Astrocyte (in vitro differentiated cells and primary cell): ENCODE measurements at regions not wholly inside any gene's neighbourhood (a gene's known extent, or its start where the extent isn't known, plus 50 kb on each side); places are given as distances from the start of the nearest gene placed in this dataset.

Experiments used
- DNase-seq: peaks from one replicate; pipeline ENCODE4 v3.0.0-alpha.2; 2010; ENCODE audit warnings: low read depth
- FAIRE-seq: peaks from 2 replicates; lab custom pipeline; 2011; peaks lifted over from hg19 to GRCh38; lab: Jason Lieb, UNC
- H2AFZ ChIP-seq: 2 replicates; pipeline ENCODE4 v1.6.0; 2012; ENCODE audit warnings: low read depth, low read length, inconsistent platforms
- H3K27ac ChIP-seq: 2 replicates; pipeline ENCODE4 v1.5.1; 2011; ENCODE audit warnings: low read depth, low read length, inconsistent platforms
- H3K27me3 ChIP-seq: 2 replicates; pipeline ENCODE4 v1.6.0; 2011; ENCODE audit warnings: low read length, inconsistent platforms; ENCODE audit not compliant: insufficient read depth
- H3K36me3 ChIP-seq: 2 replicates; pipeline ENCODE4 v1.5.1; 2011; ENCODE audit warnings: low read length, inconsistent platforms; ENCODE audit not compliant: insufficient read depth
- H3K4me1 ChIP-seq: 2 replicates; pipeline ENCODE4 v1.5.1; 2011; ENCODE audit warnings: low read length, inconsistent platforms; ENCODE audit not compliant: insufficient read depth
- H3K4me2 ChIP-seq: 2 replicates; pipeline ENCODE4 v1.6.0; 2012; ENCODE audit warnings: low read length, inconsistent platforms
- H3K4me3 ChIP-seq: 2 replicates; pipeline ENCODE4 v1.5.1; 2011; ENCODE audit warnings: low read depth, mild to moderate bottlenecking, low read length, inconsistent platforms; ENCODE audit not compliant: insufficient read depth
- H3K79me2 ChIP-seq: 2 replicates; pipeline ENCODE4 v1.6.0; 2012; ENCODE audit warnings: mild to moderate bottlenecking, low read length, inconsistent platforms; ENCODE audit not compliant: insufficient read depth
- H3K9ac ChIP-seq: 2 replicates; pipeline ENCODE4 v1.6.0; 2012; ENCODE audit warnings: mild to moderate bottlenecking, low read length, inconsistent platforms
- H3K9me3 ChIP-seq: 2 replicates; pipeline ENCODE4 v1.5.1; 2012; ENCODE audit warnings: low read depth, mild to moderate bottlenecking, low read length, inconsistent platforms; ENCODE audit not compliant: insufficient read depth
- H4K20me1 ChIP-seq: 2 replicates; pipeline ENCODE4 v1.6.0; 2012; ENCODE audit warnings: low read length, inconsistent platforms; ENCODE audit not compliant: insufficient read depth
- H3K27ac Mint-ChIP-seq: one replicate; pipeline ENCODE4 v1.8.0; 2021; ENCODE audit warnings: mild to moderate bottlenecking, mixed read lengths; ENCODE audit not compliant: unreplicated experiment
- H3K27me3 Mint-ChIP-seq: one replicate; pipeline ENCODE4 v1.8.0; 2021; ENCODE audit warnings: low read depth, mixed read lengths; ENCODE audit not compliant: unreplicated experiment
- H3K36me3 Mint-ChIP-seq: one replicate; pipeline ENCODE4 v1.8.0; 2021; ENCODE audit warnings: low read depth, mixed read lengths; ENCODE audit not compliant: unreplicated experiment
- H3K4me1 Mint-ChIP-seq: one replicate; pipeline ENCODE4 v1.8.0; 2021; ENCODE audit warnings: low read depth, mixed read lengths; ENCODE audit not compliant: unreplicated experiment
- H3K4me3 Mint-ChIP-seq: one replicate; pipeline ENCODE4 v1.8.0; 2021; ENCODE audit warnings: mild to moderate bottlenecking, moderate library complexity, mixed read lengths; ENCODE audit not compliant: unreplicated experiment
- H3K9me3 Mint-ChIP-seq: one replicate; pipeline ENCODE4 v1.8.0; 2021; ENCODE audit warnings: mild to moderate bottlenecking, mixed read lengths; ENCODE audit not compliant: unreplicated experiment
- EZH2 ChIP-seq: IDR thresholded peaks from 2 replicates; pipeline ENCODE4 v1.6.1; 2012; ENCODE audit warnings: mild to moderate bottlenecking, low read length, inconsistent platforms; ENCODE audit not compliant: insufficient read depth
- TF ChIP-seq, protein P1 (sequence below): IDR thresholded peaks from 2 replicates; pipeline ENCODE4 v1.5.1; 2011; ENCODE audit warnings: low read depth, mild to moderate bottlenecking, inconsistent platforms, low read length, moderate library complexity; ENCODE audit not compliant: insufficient read depth

DNA sequence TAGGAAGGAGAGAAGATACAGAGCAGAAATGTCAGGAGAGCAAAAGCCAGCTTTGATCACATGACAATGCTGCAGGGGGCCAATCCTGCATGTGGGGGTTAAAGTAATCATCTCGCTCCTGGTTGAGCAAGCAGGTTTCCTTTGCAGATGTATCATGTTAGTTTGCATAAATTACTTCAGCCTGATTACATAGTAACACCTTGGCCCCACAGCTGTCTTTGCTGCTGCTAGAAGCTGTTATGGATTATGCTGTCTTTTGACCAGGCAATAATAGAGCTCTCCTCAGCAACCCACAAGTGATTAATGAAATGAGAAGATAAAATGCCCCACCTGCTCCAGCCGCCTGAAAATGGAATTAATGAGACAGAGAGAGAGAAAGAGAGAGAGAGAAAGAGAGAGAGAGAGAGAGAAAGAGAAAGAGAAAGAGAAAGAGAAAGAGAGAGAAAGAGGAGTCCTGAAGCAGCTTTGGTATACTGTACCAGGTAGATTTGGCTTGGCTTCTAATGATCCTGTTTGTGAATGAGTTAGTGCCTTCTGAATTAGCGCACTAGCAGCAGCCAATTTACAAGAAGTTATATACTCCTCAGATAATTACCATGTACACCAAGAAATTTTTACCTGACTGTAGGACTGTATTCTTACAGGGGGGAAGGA, 174.3 kb upstream of the RORB start:
- H3K36me3 Mint-ChIP-seq: no peaks in the 10 kb centered on the region
- no peaks in the 10 kb centered on the region for H3K9me3 Mint-ChIP-seq
- no peak overlapping the region for H3K27ac Mint-ChIP-seq
- no peak overlapping the region for H3K4me3 Mint-ChIP-seq
- Histone ChIP-seq H2AFZ (no peak overlapping the region), H3K36me3 (no peaks in the 10 kb centered on the region), H4K20me1 (no peaks in the 10 kb centered on the region), H3K9me3 (no peaks in the 10 kb centered on the region), H3K4me2 (no peak overlapping the region), H3K27ac (no peak overlapping the region), H3K4me3 (no peak overlapping the region), H3K4me1 (no peaks in the 10 kb centered on the region), H3K9ac (no peak overlapping the region), H3K27me3 (no peaks in the 10 kb centered on the region), H3K79me2 (no peaks in the 10 kb centered on the region)
- no peak for TF ChIP-seq EZH2
- TF ChIP-seq, protein P1, sequence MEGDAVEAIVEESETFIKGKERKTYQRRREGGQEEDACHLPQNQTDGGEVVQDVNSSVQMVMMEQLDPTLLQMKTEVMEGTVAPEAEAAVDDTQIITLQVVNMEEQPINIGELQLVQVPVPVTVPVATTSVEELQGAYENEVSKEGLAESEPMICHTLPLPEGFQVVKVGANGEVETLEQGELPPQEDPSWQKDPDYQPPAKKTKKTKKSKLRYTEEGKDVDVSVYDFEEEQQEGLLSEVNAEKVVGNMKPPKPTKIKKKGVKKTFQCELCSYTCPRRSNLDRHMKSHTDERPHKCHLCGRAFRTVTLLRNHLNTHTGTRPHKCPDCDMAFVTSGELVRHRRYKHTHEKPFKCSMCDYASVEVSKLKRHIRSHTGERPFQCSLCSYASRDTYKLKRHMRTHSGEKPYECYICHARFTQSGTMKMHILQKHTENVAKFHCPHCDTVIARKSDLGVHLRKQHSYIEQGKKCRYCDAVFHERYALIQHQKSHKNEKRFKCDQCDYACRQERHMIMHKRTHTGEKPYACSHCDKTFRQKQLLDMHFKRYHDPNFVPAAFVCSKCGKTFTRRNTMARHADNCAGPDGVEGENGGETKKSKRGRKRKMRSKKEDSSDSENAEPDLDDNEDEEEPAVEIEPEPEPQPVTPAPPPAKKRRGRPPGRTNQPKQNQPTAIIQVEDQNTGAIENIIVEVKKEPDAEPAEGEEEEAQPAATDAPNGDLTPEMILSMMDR: no peak
- no peaks in the 10 kb centered on the region for H3K4me1 Mint-ChIP-seq
- FAIRE-seq (no peak), DNase-seq (no peak)
- H3K27me3 Mint-ChIP-seq: no peaks in the 10 kb centered on the region

DNA sequence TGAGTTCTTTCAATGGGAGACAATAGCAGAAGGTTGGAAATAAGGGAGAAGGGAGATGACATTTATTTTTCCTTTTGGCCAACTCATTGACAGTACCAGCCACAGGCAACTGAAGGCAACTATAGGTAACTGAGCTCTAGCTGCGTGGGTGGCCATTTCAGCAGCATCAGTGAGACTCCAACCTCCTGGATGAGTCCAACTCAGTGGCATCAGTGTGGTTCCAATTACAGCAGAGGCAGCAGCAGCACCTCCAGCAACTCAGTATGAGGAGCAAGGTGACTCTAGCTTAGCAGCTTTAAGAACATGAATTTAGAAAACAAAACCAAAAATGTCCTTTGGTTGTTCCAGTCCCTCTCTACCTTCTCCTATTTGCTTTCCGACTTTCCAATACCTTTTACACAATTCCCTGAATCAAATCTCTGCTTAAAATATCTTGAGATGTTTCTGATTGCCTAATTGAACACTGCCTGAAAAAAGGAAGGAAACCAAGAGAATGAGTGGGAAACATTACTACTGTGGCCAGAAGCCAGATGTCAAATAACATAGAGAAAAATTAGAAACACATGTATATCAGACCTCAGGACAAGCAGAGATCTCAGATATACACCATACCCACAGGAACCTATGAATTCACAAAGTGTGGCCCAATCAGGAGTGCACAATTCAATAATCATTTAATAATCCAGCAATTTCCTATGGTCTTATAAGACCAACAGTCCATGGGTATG, 166.5 kb upstream of the RORB start:
- no peaks in the 10 kb centered on the region for H3K9me3 Mint-ChIP-seq
- H3K27me3 Mint-ChIP-seq: no peaks in the 10 kb centered on the region
- no peak overlapping the region for H3K27ac ChIP-seq

More for the DNA sequence above, 166.5 kb upstream of the RORB start:
- Histone ChIP-seq H3K27me3 (no peaks in the 10 kb centered on the region), H3K9ac (no peak overlapping the region), H3K4me1 (no peaks in the 10 kb centered on the region), H3K79me2 (no peaks in the 10 kb centered on the region), H3K4me3 (no peak overlapping the region), H4K20me1 (no peaks in the 10 kb centered on the region), H2AFZ (no peak overlapping the region), H3K36me3 (no peaks in the 10 kb centered on the region), H3K9me3 (no peaks in the 10 kb centered on the region), H3K4me2 (no peak overlapping the region)
- FAIRE-seq: no peak
- Mint-ChIP-seq H3K4me3 (no peak overlapping the region), H3K4me1 (no peaks in the 10 kb centered on the region), H3K27ac (no peak overlapping the region), H3K36me3 (no peaks in the 10 kb centered on the region)
- no peak for DNase-seq
- no peak for TF ChIP-seq EZH2
- TF ChIP-seq, protein P1: no peak
